OCI-LY7 (cell line): ENCODE measurements at regions not wholly inside any gene's neighbourhood (a gene's known extent, or its start where the extent isn't known, plus 50 kb on each side); places are given as distances from the start of the nearest gene placed in this dataset.

Experiments
- BruUV-seq: library from RNA; stranded (reverse); fragments of 400-500 nt; replicated peaks from 2 replicates; lab custom pipeline; 2021; lab: Mats Ljungman, UMichigan
- CTCF ChIA-PET: fragments of 300-600 bp; sonication (Branson Sonifier 250); formaldehyde crosslinking; loops from one replicate; lab custom pipeline; 2022; ENCODE audit warnings: antibody characterized with exemption; ENCODE audit not compliant: unreplicated experiment; lab: Charles Lee
- POLR2A ChIA-PET: fragments of 300-600 bp; sonication (Branson Sonifier 250); formaldehyde crosslinking; loops from one replicate; lab custom pipeline; 2022; ENCODE audit warnings: antibody characterized with exemption; lab: Charles Lee
- DNase-seq: peaks from one replicate; pipeline ENCODE4 v3.0.0-alpha.2; 2015; ENCODE audit warnings: low spot score
- H2AFZ ChIP-seq: fragments of 200-600 bp; sonication (generic), shearing (Covaris generic); 2 replicates; pipeline ENCODE4 v1.6.1; 2014; ENCODE audit warnings: mild to moderate bottlenecking, antibody characterized with exemption, low read length, moderate library complexity
- H3K27ac ChIP-seq: fragments of 200-600 bp; sonication (generic); 2 replicates; pipeline ENCODE4 v1.5.1; 2014; ENCODE audit warnings: mixed run types, low read depth, mild to moderate bottlenecking, moderate library complexity, low read length, inconsistent platforms; ENCODE audit not compliant: poor library complexity, severe bottlenecking
- H3K36me3 ChIP-seq: fragments of 200-600 bp; sonication (generic); 2 replicates; pipeline ENCODE4 v1.6.1; 2014; ENCODE audit warnings: mild to moderate bottlenecking, antibody characterized with exemption, low read length, moderate library complexity, mixed read lengths; ENCODE audit not compliant: insufficient read depth
- H3K4me1 ChIP-seq: fragments of 200-600 bp; sonication (generic); 2 replicates; pipeline ENCODE4 v1.5.1; 2014; ENCODE audit warnings: mild to moderate bottlenecking, low read length; ENCODE audit not compliant: insufficient read depth, poor library complexity, severe bottlenecking
- H3K4me2 ChIP-seq: fragments of 200-600 bp; sonication (generic); 2 replicates; pipeline ENCODE4 v1.6.1; 2014; ENCODE audit warnings: mild to moderate bottlenecking, low read length
- H3K4me3 ChIP-seq: fragments of 200-600 bp; sonication (generic); 2 replicates; pipeline ENCODE4 v1.5.1; 2014; ENCODE audit warnings: mild to moderate bottlenecking, low read depth, low read length; ENCODE audit not compliant: poor library complexity, severe bottlenecking
- H3K79me2 ChIP-seq: fragments of 200-600 bp; sonication (generic); 2 replicates; pipeline ENCODE4 v1.6.1; 2016; ENCODE audit warnings: low read depth, mild to moderate bottlenecking, low read length, moderate library complexity, mixed read lengths; ENCODE audit not compliant: insufficient read depth
- H3K9me2 ChIP-seq: fragments of 200-600 bp; sonication (generic); 2 replicates; pipeline ENCODE4 v1.6.1; 2016; ENCODE audit warnings: mild to moderate bottlenecking, low read length, mixed read lengths; ENCODE audit not compliant: insufficient read depth
- H3K9me3 ChIP-seq: fragments of 200-600 bp; sonication (generic); 2 replicates; pipeline ENCODE4 v1.6.1; 2014; ENCODE audit warnings: mild to moderate bottlenecking, mixed run types, low read length, mixed read lengths
- H4K20me1 ChIP-seq: fragments of 200-600 bp; sonication (generic); 2 replicates; pipeline ENCODE4 v1.6.1; 2014; ENCODE audit warnings: mild to moderate bottlenecking, antibody characterized with exemption, low read length, moderate library complexity, mixed read lengths; ENCODE audit not compliant: insufficient read depth
- EZH2phosphoT487 ChIP-seq: fragments of 200-600 bp; sonication (generic); IDR thresholded peaks from 2 replicates; pipeline ENCODE4 v1.6.1; 2018; ENCODE audit warnings: low read depth, borderline replicate concordance, mild to moderate bottlenecking, mixed run types, antibody characterized with exemption, low read length, moderate library complexity, mixed read lengths
- intact Hi-C: fragments of 100-400 bp; cut with micrococcal nuclease; formaldehyde crosslinking; loops from one replicate; pipeline ENCODE4 v1.10.0; 2022; ENCODE audit not compliant: unreplicated experiment
- TF ChIP-seq, protein P1 (sequence below): fragments of 200-600 bp; sonication (generic); conservative IDR thresholded peaks from 2 replicates; pipeline ENCODE4 v1.5.1; 2014; ENCODE audit warnings: mild to moderate bottlenecking, antibody characterized with exemption, low read length, moderate library complexity, mixed read lengths

DNA sequence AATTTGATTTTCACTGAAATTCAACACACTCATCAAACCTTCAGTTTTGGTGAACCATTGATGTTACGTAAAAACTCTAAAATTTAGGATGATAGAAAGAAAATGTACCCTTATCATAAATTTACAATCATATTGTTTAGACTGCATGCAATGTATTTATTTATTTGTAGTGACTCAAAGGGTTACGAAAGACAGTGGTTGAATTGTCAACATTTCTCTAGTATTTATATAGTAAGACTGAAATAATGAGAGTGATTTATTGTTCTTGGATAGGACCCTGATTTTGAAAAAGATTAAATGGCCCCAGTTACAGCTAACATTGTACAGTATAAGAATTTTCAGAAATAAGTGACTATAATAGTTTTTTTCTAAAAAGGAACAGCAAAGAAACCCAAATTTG lies 591.5 kb downstream of the RFPL4B start:
- H3K4me1 ChIP-seq: no peaks in the 10 kb centered on the region
- TF ChIP-seq EZH2phosphoT487: no peak
- TF ChIP-seq, protein P1, sequence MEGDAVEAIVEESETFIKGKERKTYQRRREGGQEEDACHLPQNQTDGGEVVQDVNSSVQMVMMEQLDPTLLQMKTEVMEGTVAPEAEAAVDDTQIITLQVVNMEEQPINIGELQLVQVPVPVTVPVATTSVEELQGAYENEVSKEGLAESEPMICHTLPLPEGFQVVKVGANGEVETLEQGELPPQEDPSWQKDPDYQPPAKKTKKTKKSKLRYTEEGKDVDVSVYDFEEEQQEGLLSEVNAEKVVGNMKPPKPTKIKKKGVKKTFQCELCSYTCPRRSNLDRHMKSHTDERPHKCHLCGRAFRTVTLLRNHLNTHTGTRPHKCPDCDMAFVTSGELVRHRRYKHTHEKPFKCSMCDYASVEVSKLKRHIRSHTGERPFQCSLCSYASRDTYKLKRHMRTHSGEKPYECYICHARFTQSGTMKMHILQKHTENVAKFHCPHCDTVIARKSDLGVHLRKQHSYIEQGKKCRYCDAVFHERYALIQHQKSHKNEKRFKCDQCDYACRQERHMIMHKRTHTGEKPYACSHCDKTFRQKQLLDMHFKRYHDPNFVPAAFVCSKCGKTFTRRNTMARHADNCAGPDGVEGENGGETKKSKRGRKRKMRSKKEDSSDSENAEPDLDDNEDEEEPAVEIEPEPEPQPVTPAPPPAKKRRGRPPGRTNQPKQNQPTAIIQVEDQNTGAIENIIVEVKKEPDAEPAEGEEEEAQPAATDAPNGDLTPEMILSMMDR: no peak
- no peaks in the 10 kb centered on the region for H4K20me1 ChIP-seq
- H3K9me3 ChIP-seq: no peaks in the 10 kb centered on the region
- DNase-seq: no peak
- intact Hi-C loops: no loop called here
- no peak overlapping the region for H2AFZ ChIP-seq
- POLR2A ChIA-PET: interaction anchor here (0.7 kb wide), 1 partner anchor 414 kb away, joined by 3 read pairs; no protein-coding TSS in a partner anchor
- no peaks in the 10 kb centered on the region for H3K79me2 ChIP-seq
- H3K9me2 ChIP-seq: no peaks in the 10 kb centered on the region
- no peak overlapping the region for H3K4me2 ChIP-seq
- CTCF ChIA-PET: no interaction called here
- no peak overlapping the region for H3K4me3 ChIP-seq
- BruUV-seq: no TSS peak
- H3K27ac ChIP-seq: no peak overlapping the region
- H3K36me3 ChIP-seq: no peaks in the 10 kb centered on the region

DNA sequence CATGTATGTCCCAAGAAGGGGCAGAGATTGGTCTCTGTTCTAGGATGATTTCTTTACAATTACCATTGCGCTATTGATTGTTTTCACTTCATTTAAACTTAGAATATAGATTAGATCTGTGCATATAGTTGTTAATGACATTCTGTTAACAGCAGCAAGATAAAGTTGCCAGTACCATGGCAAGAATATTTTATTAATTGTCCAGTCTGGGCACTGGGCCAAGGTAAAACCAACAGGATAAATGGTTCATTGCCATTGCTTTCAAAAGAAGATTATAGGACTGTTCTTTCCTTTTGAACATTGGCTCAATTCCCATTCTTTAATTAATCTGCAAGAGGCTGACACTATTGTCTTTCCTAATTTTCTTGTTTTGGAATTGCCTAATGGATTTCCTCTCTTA lies 592.4 kb downstream of the RFPL4B start:
- POLR2A ChIA-PET: no interaction called here
- CTCF ChIA-PET: no interaction called here
- Histone ChIP-seq H3K4me3 (no peak overlapping the region), H4K20me1 (no peaks in the 10 kb centered on the region), H3K27ac (no peak overlapping the region), H3K79me2 (no peaks in the 10 kb centered on the region), H3K4me1 (no peaks in the 10 kb centered on the region), H2AFZ (no peak overlapping the region), H3K9me2 (no peaks in the 10 kb centered on the region), H3K36me3 (no peaks in the 10 kb centered on the region), H3K9me3 (no peaks in the 10 kb centered on the region), H3K4me2 (no peak overlapping the region)
- BruUV-seq: no TSS peak
- no peak for DNase-seq
- no peak for TF ChIP-seq EZH2phosphoT487
- TF ChIP-seq, protein P1: no peak
- intact Hi-C loops: no loop called here

DNA sequence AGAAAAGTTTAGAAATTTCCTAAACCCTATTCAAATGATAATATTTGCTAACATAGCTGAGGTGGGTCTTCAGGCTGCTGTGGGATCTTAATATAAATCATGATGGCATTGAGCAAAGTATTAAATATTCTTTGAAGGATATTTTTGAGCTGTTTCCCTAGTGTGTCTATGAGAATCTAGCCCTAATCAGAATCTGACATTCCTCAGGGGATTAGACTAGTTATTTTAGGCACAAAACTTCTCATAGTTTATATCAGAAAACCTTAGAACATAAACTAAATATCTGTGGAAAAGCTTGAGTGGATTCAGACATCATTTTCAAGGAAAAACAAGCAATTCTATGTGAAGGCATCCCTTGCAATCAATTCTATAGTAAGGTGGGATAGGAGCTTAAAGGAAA lies 594.5 kb downstream of the RFPL4B start:
- Histone ChIP-seq H3K79me2 (no peaks in the 10 kb centered on the region), H4K20me1 (no peaks in the 10 kb centered on the region), H3K4me3 (no peak overlapping the region), H3K4me2 (no peak overlapping the region), H3K9me3 (no peaks in the 10 kb centered on the region), H3K9me2 (no peaks in the 10 kb centered on the region), H3K36me3 (no peaks in the 10 kb centered on the region), H2AFZ (no peak overlapping the region), H3K4me1 (no peaks in the 10 kb centered on the region), H3K27ac (no peak overlapping the region)
- intact Hi-C loops: no loop called here
- ChIA-PET CTCF (no interaction called here), POLR2A (interaction anchor here (1.2 kb wide), 1 partner anchor 32 kb away, joined by 3 read pairs; no protein-coding TSS in a partner anchor)
- DNase-seq: no peak
- no TSS peak for BruUV-seq
- TF ChIP-seq, protein P1: no peak
- TF ChIP-seq EZH2phosphoT487: no peak
